ENCODE measurements at regions not wholly inside any gene's neighbourhood (a gene's known extent, or its start where the extent isn't known, plus 50 kb on each side); places are given as distances from the start of the nearest gene placed in this dataset.
"Not testable (repeated sequence)": the region's sequence is repeated elsewhere in the genome, so short reads cannot be mapped to it uniquely, and the experiment has no call there.

- DNase-seq: not testable (repeated sequence)
Observed at GRCh38 chr1:206256935-206257334, 53.6 kb downstream of the SRGAP2 start.

- DNase-seq: not testable (repeated sequence)
Observed at GRCh38 chr1:206261473-206261872, 58.1 kb downstream of the SRGAP2 start.

DNA sequence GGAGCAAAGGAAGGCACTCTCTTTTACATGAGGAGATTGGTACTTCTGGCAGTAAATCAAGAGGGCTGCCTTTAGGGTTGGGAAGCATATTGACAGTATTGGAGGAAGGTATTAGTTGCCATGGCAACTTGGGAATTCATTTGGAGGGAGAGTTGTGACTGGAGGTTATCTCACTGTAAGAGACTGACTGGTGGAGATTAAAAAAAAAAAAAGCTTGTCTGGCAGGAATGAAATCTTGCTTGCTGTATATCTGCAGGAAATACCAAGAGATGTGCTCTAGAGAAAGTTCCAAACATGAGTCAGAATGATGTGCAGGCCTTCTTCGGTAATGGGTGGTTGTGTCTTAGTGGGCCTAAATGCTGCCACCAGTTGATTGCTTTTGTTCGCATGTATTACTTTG is 59.1 kb downstream of the SRGAP2 start:
- not testable (repeated sequence) for DNase-seq

GRCh38 chr1:206264916-206265315 is 61.6 kb downstream of the SRGAP2 start:
- not testable (repeated sequence) for DNase-seq

DNA sequence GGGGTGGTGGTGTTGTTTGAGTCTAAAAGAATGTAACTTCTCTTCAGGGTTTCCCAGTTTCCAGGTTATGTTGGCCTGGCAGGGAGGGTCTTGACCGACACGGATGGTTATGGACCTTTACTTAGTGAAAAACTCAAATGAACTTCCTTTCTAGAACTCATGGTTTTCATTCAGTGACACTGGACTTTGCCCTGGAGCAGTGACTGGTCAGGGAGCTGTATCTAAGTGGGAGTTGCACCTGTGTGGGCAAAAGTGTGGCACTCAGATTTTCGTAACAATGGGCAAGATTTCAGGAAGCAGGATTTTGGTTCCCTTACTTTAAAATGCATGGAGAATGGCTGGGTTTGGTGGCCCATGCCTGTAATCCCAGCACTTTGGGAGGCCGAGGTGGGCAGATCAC is 67.8 kb downstream of the SRGAP2 start:
- DNase-seq: not testable (repeated sequence)

GRCh38 chr1:206273104-206273503 is 69.8 kb downstream of the SRGAP2 start:
- not testable (repeated sequence) for DNase-seq

GRCh38 chr1:206276143-206276542 is 72.8 kb downstream of the SRGAP2 start:
- peak in 1 of 2 donors; percentile 0 for DNase-seq

- DNase-seq: peak; percentile 16 to 22
Observed at GRCh38 chr1:206278683-206279082, 75.3 kb downstream of the SRGAP2 start.

GRCh38 chr1:206280683-206281082 is 77.3 kb downstream of the SRGAP2 start:
- DNase-seq: not testable (repeated sequence)

- not testable (repeated sequence) for DNase-seq
Observed at GRCh38 chr1:206281912-206282654, 78.7 kb downstream of the SRGAP2 start.

DNA sequence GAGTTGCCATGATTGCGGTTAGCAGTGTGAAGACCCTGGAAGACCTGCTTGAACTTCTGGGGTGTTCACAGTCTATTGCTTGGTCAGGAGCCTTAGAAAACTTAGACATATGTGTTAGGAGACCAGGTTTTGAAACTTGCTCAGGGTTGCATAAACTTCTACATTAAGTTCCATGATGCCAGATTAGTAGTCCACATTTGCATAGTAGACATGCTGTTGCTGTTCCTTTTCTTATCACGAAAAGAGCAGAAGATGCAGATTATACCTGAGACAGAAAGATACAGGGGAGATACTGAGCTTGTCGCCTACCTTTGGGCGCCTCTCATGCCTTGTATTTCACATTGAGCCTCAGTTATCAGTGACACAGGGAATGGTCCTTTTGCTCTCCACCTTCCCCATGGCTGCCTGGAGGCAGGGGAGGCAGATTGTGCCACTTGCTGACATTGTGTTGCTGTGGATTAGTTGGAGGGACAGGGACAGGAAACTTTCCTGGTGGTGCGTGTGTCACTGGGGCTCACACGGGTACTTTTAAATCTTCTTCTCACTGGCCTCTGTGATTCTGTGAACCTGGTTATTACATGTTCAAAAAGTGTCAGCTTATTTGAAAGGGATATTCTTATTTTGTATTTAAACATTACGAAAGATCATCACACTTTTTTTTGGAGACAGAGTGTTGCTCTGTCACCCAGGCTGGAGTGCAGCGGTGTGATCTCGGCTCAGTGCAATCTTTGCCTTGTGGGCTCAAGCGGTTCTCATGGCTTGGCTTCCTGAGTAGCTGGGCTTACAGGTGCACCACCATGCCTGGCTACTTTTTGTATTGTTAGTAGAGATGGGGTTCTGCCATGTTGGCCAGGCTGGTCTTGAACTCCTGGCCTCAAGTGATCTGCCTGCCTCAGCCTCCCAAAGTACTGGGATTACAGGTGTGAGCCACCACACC is 82.0 kb downstream of the SRGAP2 start:
- not testable (repeated sequence) for DNase-seq

DNA sequence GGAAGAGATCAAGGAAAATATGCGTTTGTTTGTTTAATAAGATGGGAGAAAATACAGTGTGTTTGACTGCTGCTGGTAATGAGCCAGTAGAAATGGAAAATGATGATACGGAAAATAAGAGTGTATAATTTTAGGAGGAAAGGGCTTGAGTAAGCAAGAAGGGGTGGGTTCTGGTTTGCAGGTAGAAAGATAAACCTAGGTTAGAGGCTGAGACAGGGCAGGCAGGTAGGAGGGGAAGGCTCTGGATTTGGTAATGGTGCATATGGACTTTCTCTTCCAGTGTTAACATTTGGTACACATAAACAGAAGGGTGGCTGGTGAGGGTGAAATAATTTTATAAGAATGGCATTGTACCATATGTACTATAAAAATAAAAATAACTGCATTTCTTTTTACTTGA is 84.4 kb downstream of the SRGAP2 start:
- not testable (repeated sequence) for DNase-seq

DNA sequence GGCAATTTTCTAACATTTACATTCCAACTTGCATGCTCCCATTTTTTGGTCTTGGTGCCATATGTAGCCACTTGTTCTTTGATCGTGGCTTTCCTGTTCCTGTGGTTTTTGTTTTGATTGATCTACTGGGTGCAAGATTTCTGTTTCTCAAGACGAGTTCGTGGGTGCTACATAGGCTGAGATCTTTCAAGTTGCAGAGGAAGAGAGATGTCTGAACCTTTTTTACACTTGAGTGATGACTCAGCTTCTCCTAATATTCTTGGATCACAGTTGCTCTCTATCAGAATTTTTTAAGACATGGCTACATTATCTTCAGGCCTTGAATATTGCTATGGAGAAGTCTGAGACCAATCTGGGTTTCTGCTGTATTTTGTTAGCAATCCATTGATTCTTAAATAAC is 85.1 kb downstream of the SRGAP2 start:
- DNase-seq: not testable (repeated sequence)

DNA sequence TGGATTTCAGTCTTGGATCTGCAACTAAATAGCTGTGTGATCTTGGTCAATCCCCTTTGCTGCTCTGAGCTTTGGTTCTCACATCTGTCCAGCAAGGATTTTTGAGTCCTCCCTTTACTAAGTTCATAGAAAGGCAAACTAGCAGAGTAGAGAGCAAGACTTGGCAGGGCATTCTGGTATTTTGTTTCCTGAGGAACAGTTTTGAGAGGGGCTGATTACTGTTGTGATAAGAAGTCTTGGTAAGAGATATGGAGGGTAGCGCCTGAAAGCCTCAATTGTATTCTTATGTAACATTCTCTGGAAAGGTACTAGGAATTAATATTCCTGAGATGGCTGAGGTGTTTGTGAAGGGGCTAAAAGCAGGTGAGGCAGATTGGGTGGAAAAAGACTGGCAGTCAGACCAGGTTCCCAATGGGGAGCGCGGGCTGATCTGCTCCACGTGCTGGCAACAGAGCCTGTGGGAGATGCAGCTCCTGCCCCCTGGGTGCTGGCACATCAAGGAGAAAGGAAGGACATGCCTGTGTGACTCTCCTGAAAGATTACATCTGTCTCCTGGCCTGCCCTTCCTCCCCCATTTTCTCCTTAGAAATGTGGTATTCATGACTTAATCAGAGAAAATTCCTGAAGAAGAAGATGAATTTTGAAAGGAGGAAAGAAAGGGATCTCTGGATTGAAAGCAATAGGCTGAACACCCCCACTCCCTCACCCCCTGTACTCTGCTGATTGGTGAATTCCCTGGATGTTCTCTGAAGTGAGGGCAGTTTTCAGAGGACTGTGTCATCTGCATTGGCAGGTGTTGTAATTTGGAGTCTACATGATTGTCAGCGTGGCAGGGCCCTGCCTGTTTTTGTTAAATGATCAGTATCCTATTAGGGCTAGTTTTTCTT is 94.0 kb downstream of the SRGAP2 start:
- not testable (repeated sequence) for DNase-seq

- not testable (repeated sequence) for DNase-seq
Observed at GRCh38 chr1:206298032-206298392, 94.7 kb downstream of the SRGAP2 start.

DNA sequence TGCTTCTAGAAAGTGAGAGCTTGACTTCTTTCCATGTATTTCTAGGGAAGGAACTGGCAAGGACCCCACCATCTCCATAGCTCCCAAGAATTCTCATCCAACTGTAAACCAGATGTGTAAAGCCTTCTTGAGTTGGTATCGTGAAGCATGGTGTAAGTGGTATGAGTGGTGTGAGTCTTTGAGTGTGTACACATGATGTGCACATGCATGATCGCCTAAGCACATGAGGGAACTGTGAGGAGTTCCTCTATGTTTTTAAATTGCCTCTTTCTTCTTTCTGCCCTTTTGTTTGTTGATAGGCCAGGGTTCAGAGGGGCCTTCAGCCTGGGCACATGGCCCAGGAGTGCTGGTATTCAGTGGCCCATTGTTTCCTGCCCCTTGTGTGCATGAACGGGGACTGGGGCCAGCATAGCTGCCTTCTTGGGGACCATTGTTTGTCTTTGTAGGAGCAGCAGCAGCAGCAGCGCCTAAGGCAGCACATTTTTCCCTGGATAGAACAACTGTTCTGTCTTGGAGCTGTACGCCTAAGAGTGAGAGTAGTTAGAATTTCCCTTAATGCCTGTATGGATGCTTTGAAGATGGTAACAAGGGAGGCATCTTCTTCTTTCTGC is 95.9 kb downstream of the SRGAP2 start:
- DNase-seq: not testable (repeated sequence)

DNA sequence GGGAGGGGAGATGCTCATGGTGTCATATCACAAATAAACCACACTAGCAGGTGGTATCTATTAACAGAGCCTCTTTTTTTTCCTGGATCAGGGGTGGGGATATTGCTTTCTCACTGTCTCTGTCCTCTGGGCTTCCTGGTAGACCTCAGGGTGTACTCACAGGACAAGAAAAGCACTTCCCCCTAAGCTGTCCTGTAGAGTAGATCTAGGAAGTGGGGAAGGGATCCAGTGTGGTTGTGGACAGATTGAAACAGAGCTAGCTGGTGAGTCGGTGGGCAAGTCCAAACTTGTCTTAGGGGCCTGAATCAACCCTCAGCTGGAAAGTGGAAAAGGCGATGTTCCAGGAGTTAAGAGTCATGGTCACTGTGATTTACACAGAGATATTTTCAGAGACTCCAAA is 96.6 kb downstream of the SRGAP2 start:
- DNase-seq: not testable (repeated sequence)

DNA sequence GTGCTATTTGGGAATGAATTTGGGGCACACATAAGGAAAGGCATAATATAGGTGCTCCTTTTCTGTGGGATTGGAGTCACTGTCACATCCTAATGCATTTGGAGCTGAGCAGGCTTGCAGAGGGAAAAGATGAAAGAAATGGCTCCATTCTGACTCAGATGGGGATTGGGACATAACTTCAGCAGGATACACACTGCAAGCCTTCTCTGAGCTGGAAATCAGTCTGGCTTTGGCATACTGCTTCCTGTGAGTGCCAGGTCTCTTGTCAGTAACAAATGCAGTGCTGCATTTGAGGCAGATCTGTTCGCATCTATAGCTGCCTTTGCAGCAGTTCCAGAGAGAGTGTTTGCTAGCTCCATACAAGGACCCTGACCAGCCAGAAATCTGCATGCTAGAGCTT is 98.7 kb downstream of the SRGAP2 start:
- DNase-seq: not testable (repeated sequence)

DNA sequence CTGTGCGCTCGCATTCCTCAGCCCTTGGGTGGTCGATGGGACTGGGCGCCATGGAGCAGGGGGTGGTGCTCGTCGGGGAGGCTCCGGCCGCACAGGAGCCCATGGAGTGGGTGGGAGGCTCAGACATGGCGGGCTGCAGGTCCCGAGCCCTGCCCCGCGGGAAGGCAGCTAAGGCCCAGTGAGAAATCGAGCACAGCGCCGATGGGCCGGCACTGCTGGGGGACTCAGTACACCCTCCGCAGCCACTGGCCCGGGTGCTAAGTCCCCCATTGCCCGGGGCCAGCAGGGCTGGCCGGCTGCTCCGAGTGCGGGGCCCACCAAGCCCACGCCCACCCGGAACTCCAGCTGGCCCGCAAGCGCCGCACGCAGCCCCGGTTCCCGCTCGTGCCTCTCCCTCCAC is 104.1 kb downstream of the SRGAP2 start:
- not testable (repeated sequence) for DNase-seq

GRCh38 chr1:206310948-206311347 is 107.6 kb downstream of the SRGAP2 start:
- DNase-seq: not testable (repeated sequence)

DNA sequence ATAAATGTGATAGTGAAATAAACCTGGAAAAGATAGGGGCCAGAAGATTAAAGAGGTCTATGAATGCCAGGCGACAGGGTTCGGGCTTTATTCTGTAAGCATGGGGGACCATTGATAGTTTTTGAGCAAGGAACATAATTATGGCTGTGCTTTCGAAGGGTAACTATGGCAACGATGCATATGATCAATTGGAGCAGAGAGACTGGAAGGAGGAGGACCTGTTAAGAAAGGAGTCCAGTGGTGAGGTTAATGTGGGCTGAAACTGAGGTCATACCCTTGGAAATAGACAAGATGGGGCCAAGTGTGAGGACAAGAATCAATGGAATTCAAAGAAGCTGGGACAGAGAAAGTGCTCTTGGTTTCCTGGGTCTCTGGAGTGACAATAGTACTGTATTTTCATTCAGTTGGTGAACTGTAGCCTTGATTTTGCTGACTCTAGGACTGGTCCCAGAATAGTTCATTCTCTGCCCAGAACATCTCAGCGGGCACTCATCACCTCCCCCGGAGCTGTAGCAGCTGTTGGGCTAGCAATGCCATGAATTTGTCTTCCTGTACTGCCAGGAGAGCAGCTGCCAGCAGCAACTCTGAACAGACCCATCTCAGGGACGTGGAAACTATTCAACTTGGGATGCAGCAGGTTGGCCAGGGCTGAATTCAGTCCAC is 108.4 kb downstream of the SRGAP2 start:
- DNase-seq: not testable (repeated sequence)

- not testable (repeated sequence) for DNase-seq
Observed at GRCh38 chr1:206312274-206312665, 108.9 kb downstream of the SRGAP2 start.

Data from inflammatory macrophage treated with lipopolysaccharide for 1 hour (primary cell).